Stimulated activated CD8-positive, alpha-beta memory T cell treated with anti-CD3 and anti-CD28 coated beads, Interleukin-4, amount 100 ng/mL, for 4 hours (primary cell): ENCODE measurements at regions not wholly inside any gene's neighbourhood (a gene's known extent, or its start where the extent isn't known, plus 50 kb on each side); places are given as distances from the start of the nearest gene placed in this dataset.

Experiments used
- DNase-seq, 2 donors: peaks; one replicate each; pipeline ENCODE4 v3.0.0-alpha.2; 2020; ENCODE audit warnings: low read depth in 2 of 2, low spot score in 1 of 2

DNA sequence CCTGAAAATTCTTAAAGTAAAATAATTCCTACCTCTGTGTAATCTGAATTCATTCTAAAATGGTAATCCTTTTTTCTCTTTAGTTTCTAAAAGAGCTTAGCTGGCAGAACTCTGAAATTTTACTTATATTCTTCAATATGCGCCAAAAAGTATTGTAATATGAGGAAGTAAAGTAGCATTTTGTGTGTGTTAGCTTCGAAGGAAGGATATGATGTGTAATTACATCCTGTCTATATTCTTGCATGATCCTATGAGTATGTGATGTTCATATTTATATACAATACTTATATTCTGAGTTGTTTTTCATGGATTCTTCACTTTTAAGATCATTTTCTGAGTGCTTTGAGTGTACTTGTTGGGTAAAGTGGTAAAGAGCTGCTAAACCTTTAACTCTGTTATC lies 402.9 kb upstream of the PKDCC start:
- DNase-seq = no peak

DNA sequence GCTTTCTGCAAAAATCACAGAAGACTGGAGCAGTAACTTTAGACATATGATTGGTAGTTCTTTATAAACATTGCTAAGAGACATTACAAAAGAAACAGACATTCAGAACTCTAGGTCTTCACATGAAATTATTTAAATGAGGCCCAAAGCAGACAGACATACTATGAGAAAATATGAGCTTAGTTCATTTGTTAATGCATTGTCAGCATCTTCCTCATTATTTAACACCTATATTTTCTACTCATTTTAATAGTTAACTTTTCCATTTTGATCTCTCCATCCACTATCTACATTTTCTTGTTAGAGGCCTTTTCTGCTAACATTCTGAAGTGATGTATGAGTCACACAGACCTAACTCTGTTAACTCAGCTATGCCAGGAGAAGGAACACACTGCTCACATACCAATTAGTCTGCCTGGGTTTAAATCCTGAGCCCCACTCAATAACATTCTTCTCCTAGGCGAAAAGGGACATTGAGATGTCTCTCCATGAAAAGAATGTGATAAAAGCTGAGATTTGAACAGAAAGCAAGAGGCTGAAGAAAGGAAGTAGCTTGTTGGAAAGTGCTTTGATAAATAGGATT lies 400.3 kb upstream of the PKDCC start:
- DNase-seq = no peak

GRCh38 chr2:41657226-41657625 lies 390.6 kb upstream of the PKDCC start:
- DNase-seq = no peak

GRCh38 chr2:41659758-41660157 lies 388.1 kb upstream of the PKDCC start:
- no peak for DNase-seq

DNA sequence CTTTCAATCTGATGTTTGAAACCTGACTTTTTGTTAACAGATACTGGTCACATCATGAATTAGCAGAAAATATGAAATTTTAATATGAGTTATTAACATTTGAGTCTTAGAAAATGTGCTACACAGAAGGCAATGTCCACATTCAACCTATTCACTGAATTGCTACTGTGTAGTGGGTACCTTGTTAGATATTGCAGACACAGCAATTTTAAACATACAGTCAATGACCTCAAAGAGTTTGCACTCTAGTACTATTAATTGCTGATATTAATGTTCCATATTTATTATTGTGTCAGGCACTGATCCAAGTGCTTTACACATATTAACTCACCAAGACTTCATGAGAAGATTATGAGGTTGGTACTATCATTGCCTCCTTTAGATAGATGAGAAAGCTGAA lies 385.4 kb upstream of the PKDCC start:
- DNase-seq = no peak

GRCh38 chr2:41663056-41663455 lies 384.8 kb upstream of the PKDCC start:
- no peak for DNase-seq

DNA sequence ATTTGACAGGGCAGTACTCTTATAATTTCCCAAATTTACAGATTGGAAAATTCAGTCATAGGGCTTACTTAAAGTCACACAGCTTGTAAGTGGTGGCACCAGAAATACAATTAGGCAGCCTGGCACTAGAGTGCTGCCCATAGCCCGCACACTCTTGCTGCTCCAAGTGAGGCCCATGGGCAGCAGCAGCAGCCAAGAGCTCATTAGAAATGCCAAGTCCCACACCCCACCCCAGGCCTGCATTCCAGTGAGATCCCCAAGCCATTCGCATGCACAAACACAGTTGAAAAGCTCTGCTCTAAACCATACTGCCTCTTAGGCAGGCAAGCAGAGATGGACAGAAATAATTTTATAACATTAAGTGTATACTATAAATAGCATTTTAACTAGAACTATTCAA lies 379.3 kb upstream of the PKDCC start:
- no peak for DNase-seq

- no peak for DNase-seq
Observed at GRCh38 chr2:41678639-41679038, 369.2 kb upstream of the PKDCC start.

- no peak for DNase-seq
Observed at GRCh38 chr2:41686156-41686555, 361.7 kb upstream of the PKDCC start.

GRCh38 chr2:41691561-41691960 lies 356.3 kb upstream of the PKDCC start:
- DNase-seq = no peak

DNA sequence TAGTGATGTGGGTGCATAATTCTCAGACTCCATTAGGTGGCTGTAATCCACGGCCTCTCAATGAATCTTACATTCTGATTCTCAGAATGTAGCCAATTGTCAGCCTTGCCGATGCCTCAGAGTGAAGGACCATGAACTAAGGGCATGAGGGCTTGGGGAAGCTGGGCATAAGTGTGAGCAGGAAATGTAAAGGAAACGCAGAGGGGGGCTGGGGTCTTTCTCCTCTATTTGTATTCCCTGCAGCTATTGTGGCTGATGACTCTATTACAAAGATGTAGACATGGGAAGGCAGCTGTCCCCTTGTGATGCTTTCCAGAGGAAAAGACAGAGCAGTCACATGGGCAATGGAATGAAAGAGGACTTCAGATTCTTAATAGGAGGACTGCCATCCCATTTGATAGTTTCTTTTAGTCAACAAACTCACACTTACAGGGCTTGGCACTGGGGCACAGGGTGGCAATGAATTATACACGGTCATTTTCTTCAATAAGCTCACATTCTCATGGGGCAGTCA lies 353.2 kb upstream of the PKDCC start:
- DNase-seq = no peak

DNA sequence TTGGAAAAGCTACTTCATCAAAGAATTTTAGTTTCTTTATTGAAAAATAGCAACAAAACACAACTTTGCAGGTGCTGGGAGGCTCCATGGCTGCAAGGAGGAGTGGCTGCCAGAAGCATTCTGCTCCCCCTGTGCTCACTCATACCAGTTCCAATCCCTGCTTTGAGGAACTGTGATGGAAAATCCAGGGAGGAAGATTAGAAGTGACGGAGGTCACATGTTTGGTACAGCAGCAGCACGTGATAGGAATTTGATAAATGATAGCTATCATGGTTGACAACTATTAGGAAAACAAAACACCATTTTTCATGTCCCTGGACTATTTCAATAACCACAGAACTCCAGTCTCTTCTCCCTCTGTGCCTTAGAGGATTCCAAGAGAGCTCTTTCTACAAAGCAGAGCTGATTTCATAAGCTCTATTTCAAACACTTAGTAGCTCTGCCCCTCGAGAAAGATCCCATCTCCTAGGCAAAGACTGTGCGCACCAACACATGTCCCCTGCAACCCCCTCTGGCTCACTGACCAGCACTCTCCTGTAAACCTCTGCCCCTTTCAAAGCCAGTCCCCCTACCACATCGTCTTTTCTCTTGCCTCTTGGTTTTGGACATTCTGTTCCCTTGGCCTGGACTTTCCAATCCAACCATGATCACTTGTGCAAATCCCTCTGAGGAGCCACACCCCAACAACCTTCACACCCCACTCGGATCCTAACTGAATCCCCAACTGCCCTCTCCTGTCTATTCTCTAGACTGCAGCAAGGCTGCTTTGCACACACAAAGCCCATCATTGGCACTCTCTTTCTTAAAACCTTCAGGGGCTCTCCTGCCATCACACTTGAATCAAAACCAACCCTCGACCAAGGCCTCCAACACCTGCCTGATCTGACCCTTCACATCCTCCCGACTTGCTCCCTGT lies 352.4 kb upstream of the PKDCC start:
- DNase-seq = no peak

GRCh38 chr2:41697389-41697788 lies 350.4 kb upstream of the PKDCC start:
- DNase-seq = no peak

GRCh38 chr2:41698678-41699422 lies 349.0 kb upstream of the PKDCC start:
- no peak for DNase-seq

DNA sequence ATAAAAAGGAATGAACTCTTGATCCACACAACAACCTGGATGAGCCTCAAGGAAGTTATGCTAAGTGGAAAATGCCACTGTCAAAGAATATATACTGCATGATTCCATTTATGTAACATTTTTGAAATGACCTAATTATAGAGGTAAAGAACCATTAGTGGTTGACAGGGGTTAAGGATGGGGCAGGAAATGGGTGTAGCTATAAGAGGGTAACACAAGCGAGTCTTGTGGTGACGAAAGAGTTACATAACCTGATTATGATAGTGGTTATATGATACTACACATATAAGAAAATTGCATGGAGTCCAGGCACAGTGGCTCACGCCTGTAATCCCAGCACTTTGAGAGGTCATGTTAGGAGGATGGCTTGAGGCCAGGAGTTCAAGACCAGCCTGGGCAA lies 346.6 kb upstream of the PKDCC start:
- no peak for DNase-seq

DNA sequence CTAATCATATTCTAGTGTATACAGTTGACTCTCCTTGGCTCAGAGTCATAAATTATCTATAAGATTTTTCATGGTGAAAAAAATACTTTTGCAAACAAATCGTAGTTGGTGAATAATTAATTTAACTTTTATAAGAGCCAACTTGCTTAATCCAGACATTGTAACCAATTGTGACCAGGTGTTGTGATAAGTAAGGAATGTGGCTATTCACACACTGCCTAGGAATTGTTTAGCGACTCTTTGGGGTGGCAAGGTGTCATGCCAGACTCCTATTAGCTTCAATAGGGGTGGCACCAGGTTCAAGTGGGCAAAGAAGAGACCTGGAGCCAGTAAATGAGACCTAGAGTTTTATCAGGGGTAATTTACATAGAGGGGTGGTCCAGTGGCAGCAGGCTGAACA lies 344.7 kb upstream of the PKDCC start:
- no peak for DNase-seq

- no peak for DNase-seq
Observed at GRCh38 chr2:41705634-41706033, 342.2 kb upstream of the PKDCC start.

GRCh38 chr2:41706286-41706685 lies 341.5 kb upstream of the PKDCC start:
- no peak for DNase-seq

GRCh38 chr2:41707790-41708451 lies 339.9 kb upstream of the PKDCC start:
- DNase-seq = no peak

GRCh38 chr2:41709702-41710599 lies 337.9 kb upstream of the PKDCC start:
- DNase-seq = no peak
